Heart left ventricle (tissue), 16 donors: ENCODE measurements at regions not wholly inside any gene's neighbourhood (a gene's known extent, or its start where the extent isn't known, plus 50 kb on each side); places are given as distances from the start of the nearest gene placed in this dataset.

ENCODE experiments used
- ATAC-seq, 4 donors: fragments of 200-7000 bp; cut with Tn5 transposase; one replicate each; pipeline ENCODE4 v1.9.1; 2020 to 2022; ENCODE audit warnings: moderate library complexity in 4 of 4, mild to moderate bottlenecking in 3 of 4, moderate number of reproducible peaks in 1 of 4
- DNase-seq, 5 donors: peaks; one replicate each; pipeline ENCODE4 v3.0.0-alpha.2; 2020
- H3K27ac ChIP-seq, 12 donors: fragments of 200-600 bp; sonication (generic) in 4 of 12; one replicate each; pipeline versions ENCODE4 v1.5.0 to v1.8.0; 2016 to 2022; ENCODE audit warnings: mild to moderate bottlenecking in 2 of 12
- H3K27me3 ChIP-seq, 9 donors: fragments of 200-600 bp; sonication (generic) in 2 of 9; one replicate each; pipeline versions ENCODE4 v1.5.1 to v1.8.0; 2016 to 2022; ENCODE audit warnings: mild to moderate bottlenecking in 3 of 9
- H3K36me3 ChIP-seq, 9 donors: fragments of 200-600 bp; sonication (generic) in 2 of 9; one replicate each; pipeline versions ENCODE4 v1.5.0 to v1.8.0; 2018 to 2022; ENCODE audit warnings: mild to moderate bottlenecking in 2 of 9
- H3K4me1 ChIP-seq, 12 donors: fragments of 200-600 bp; sonication (generic) in 4 of 12; one replicate each; pipeline versions ENCODE4 v1.5.0 to v1.8.0; 2016 to 2022; ENCODE audit warnings: mild to moderate bottlenecking in 3 of 12
- H3K4me3 ChIP-seq, 12 donors: fragments of 200-600 bp; sonication (generic) in 4 of 12; one replicate each; pipeline versions ENCODE4 v1.5.0 to v1.8.0; 2017 to 2022; ENCODE audit warnings: mild to moderate bottlenecking in 9 of 12, moderate library complexity in 4 of 12
- H3K9me3 ChIP-seq, 12 donors: fragments of 200-600 bp; sonication (generic) in 4 of 12; one replicate each; pipeline versions ENCODE4 v1.5.0 to v1.8.0; 2016 to 2022; ENCODE audit warnings: mild to moderate bottlenecking in 1 of 12
- CTCF ChIP-seq, 12 donors: fragments of 200-600 bp; sonication (generic) in 4 of 12; IDR thresholded peaks; one replicate each; pipeline versions ENCODE4 v1.5.0 to v1.8.0; 2018 to 2022; ENCODE audit warnings: antibody characterized with exemption in 12 of 12, mild to moderate bottlenecking in 5 of 12
- POLR2A ChIP-seq, 2 donors: fragments of 450-650 bp; IDR thresholded peaks; one replicate each; pipeline ENCODE4 v1.6.1; 2017; ENCODE audit warnings: antibody characterized with exemption in 2 of 2, mild to moderate bottlenecking in 2 of 2, moderate library complexity in 2 of 2
- WGBS, 4 donors: extraction: QIAGEN DNeasy Blood & Tissue Kit in 2 of 4; methylation state at CpG; one replicate each; pipeline versions ENCODE4 v1.1.5 to v1.1.7; 2013 to 2018; 5-methylcytosine and 5-hydroxymethylcytosine counted together
- intact Hi-C, 10 donors: fragments of 100-400 bp; cut with DNase I; formaldehyde crosslinking; loops; one replicate each; pipeline versions ENCODE4 v1.11.1 to v1.14.2; 2022
- donor health status: ischemic (EF 13 %, LVEDD 7.1; RV severe dilation, severe dysfunction).
- donor health status: healthy with polysubstance abuse.
- donor health status: DM: no; HTN: yes; CAD: no.
- donor health status: DM: no; HTN: no; CAD: no.
- donor health status: ischemic (EF 25% LVEDD 6.9; RV normal size, moderate dysfunction).
- donor health status: ischemic (EF 25% LVEDD 5.7; RV mildly dilated, moderate dysfunction).
- donor health status: healthy.
- donor health status: DM: yes; HTN: yes; CAD: no.
- donor health status: ischemic (EF 35%, LVEDD 5.7; RV mildly dilated, moderate dysfunction).
- donor health status: nonischemic (EF 11% LVEDD 7.7; RV severe dilation, severe dysfunction).
- donor health status: DM: yes; HTN: yes; CAD: no.
- donor health status: PGD.
- donor health status: ischemic (EF 29% LVEDD 5.4; RV normal size, mild dysfunction).
- donor health status: nonischemic (EF 23%, LVEDD 6.1; RV moderate dilation, normal function).

DNA sequence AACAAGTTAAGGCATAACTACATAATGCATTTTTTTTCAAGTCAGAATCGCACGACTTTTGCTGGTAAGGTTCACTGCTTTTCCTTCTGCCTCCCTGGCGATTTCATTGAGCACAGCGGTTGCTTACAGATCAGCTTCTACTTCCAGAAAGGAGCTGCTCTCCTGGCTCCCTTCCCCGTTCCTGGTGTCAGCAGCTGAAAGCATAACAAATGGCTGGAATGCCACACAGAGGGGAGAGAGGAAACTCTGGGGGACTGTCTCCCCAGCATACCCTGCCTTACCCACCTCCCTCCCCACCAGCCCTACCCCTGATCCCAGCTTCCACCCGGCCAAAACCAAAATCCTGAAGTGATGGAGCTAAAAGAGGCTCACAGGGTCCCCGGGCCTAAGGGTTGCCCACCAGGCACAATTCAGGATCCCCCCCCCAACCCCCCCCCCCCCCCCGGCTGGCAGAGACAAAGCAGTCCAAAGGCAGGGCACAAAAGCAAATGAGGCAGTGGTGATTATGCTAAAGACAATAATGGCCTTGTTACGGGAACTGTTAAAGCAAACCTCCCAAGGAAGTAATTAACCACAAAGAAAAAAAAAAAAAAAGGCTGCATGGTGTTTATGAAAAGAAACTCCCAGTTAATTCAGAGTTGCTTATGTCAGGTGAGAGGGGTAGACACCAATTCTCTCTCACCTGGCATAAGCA, 126.1 kb upstream of the WWC1 start:
- TF ChIP-seq CTCF (IDR thresholded peaks at IDR 0.05) = no peak
- no peak for TF ChIP-seq POLR2A (IDR thresholded peaks at IDR 0.05)
- DNase-seq (no peak), ATAC-seq (no peak)
- Histone ChIP-seq H3K27ac (peak overlapping the region in 2 of 12 donors; percentile 30 to 45), H3K4me1 (peaks cover 0 to 51% (median 7%) of the 10 kb centered on the region in 12 donors), H3K27me3 (no peaks in the 10 kb centered on the region), H3K9me3 (no peaks in the 10 kb centered on the region), H3K4me3 (no peak overlapping the region), H3K36me3 (peaks cover 0 to 17% (median 0%) of the 10 kb centered on the region in 9 donors)
- 20 to 45% (median 29%) methylated on average over 9 of the region's 9 CpGs for WGBS, 4 donors
- intact Hi-C loops = no loop called here

DNA sequence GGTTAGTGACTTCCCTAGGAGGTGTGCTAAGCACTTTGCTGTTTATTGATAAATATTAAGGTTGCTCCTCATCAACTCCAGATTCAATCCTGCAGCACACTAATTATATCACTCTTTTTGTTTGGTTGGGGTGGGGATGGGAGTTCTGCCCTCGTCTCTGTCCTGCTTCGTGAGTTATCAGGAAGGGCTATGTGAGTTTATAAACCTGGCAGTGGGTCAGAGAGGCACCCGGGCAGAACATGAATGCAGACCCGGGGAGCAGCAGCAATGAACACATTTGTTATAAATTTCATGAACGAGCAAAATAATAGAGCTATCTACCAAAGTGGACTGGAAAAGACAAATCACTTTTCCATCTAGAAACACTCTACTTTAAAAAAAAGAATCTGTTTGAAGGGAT, 125.5 kb upstream of the WWC1 start:
- TF ChIP-seq POLR2A (IDR thresholded peaks at IDR 0.05) (no peak), CTCF (IDR thresholded peaks at IDR 0.05) (no peak)
- intact Hi-C loops = no loop called here
- H3K4me1 ChIP-seq = peaks cover 0 to 56% (median 7%) of the 10 kb centered on the region in 12 donors
- no peaks in the 10 kb centered on the region for H3K9me3 ChIP-seq
- H3K4me3 ChIP-seq = no peak overlapping the region
- peaks cover 0 to 17% (median 0%) of the 10 kb centered on the region in 9 donors for H3K36me3 ChIP-seq
- peak overlapping the region in 2 of 12 donors; percentile 30 to 45 for H3K27ac ChIP-seq
- DNase-seq (no peak), ATAC-seq (no peak)
- 23 to 32% (median 27%) methylated on average over 5 of the region's 5 CpGs for WGBS, 4 donors
- H3K27me3 ChIP-seq = no peaks in the 10 kb centered on the region

DNA sequence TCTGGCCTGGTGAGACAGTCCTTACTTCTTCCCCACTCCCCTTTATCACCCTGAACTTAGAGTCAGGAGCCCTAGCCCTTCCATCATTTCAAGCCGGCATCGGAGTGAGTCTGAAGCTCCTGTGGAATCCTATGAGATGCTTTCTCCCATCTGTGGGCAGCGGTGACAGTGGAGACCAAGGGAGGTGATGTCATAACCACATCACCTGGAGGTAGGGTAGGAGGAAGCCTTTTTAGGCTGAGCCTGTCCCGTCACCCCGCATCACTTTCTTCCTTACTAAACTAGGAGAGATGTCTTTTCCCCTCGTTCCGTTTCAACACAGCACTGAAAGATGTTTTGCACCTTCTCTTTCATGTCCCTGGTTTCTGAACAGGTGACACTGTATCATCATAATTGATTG, 124.1 kb upstream of the WWC1 start:
- intact Hi-C loops = no loop called here
- Histone ChIP-seq H3K27me3 (no peaks in the 10 kb centered on the region), H3K27ac (peak overlapping the region in 1 of 12 donors; percentile 30), H3K9me3 (no peaks in the 10 kb centered on the region), H3K4me1 (peaks cover 0 to 67% (median 16%) of the 10 kb centered on the region in 12 donors), H3K36me3 (peaks cover 0 to 17% (median 0%) of the 10 kb centered on the region in 9 donors), H3K4me3 (no peak overlapping the region)
- WGBS, 4 donors = 84 to 87% (median 86%) methylated on average over 7 of the region's 7 CpGs
- no peak for DNase-seq
- ATAC-seq = no peak
- TF ChIP-seq CTCF (IDR thresholded peaks at IDR 0.05) (no peak), POLR2A (IDR thresholded peaks at IDR 0.05) (no peak)

DNA sequence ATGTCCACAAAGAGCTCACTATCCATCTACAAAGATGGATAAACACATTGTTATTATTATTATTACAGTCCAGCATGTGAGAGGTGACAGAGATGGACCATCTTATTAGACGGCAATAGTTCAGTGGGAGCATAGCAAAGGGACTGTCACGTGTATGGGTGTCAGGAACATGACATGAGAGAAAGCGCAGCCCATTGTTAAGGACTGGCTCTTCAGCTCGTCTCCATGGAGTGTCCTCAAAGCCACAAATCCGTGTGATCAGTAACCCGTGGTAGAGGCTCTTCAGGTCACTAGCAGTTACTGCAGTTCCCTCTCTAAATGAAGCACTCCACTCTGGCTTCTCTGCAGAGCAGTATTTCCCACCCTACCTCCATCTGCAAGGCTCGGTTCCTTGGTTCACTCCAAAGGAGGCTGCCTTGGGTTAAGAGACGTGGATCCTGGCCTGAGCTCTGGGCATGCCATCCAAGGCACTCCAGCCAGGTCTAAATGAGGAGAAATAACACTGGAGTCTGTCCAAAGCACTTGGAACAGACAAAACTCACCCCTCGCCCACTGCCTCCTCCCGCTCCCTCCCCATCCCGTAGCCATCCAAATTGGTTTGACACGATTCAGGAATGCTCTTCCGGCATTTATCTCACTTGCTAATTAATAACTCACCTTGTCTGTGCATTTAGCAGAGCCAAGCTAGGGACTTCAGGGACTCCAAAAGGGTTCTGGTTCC, 122.3 kb upstream of the WWC1 start:
- H3K9me3 ChIP-seq = no peaks in the 10 kb centered on the region
- H3K4me3 ChIP-seq = no peak overlapping the region
- H3K4me1 ChIP-seq = peaks cover 0 to 72% (median 22%) of the 10 kb centered on the region in 12 donors
- intact Hi-C loops = no loop called here
- 34 to 47% (median 43%) methylated on average over 12 to 13 of the region's 13 CpGs for WGBS, 4 donors
- no peaks in the 10 kb centered on the region for H3K27me3 ChIP-seq
- DNase-seq (peak in 3 of 5 donors; percentile 32 to 48 (median 47)), ATAC-seq (peak; percentile 39 to 65 (median 55))
- H3K36me3 ChIP-seq = peaks cover 0 to 8% (median 0%) of the 10 kb centered on the region in 9 donors
- peak overlapping the region in 8 of 12 donors; percentile 4 to 86 (median 42) for H3K27ac ChIP-seq
- TF ChIP-seq POLR2A (IDR thresholded peaks at IDR 0.05) (no peak), CTCF (IDR thresholded peaks at IDR 0.05) (no peak)
